ENCODE measurements at regions not wholly inside any gene's neighbourhood (a gene's known extent, or its start where the extent isn't known, plus 50 kb on each side); places are given as distances from the start of the nearest gene placed in this dataset.

- ChIA-PET CTCF (ENCODE audit: partially characterized antibody) (no interaction called here), POLR2A (ENCODE audit: partially characterized antibody) (no interaction called here)
Measured at GRCh38 chr7:113731571-113731970, 187.2 kb downstream of the PPP1R3A start.

DNA sequence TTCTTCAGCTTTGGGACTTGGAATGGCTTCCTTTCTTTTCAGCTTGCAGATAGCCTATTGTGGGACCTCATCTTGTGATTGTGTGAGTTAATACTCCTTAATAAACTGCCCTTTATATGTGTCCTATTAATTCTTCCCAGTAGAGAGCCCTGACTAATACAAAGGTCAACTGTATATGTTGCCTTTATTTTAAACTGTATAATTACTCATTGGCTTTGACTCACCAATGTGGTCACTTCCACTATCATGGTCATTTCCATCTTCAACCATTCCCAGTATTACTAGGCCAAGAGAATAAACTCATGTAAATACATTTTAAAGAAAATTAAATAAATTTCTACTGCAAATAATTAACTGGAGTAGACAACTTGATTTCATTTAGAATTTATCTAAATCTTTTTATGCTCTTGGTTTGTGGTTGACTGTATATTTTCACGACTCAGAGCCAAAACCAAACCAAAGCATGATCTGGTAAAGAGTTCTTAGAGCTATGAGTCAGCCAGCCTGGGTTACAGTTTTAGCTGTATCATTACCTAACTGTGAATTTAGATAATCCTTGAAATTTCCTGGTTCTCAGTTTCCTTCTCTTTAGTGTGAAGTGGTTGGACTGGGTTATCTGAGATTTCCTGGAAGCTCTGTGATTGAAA, 188.4 kb downstream of the PPP1R3A start:
- Histone ChIP-seq H3K9me3 (ENCODE audit: control insufficient read depth in 1 of 2, low read length in 2 of 2) (no peaks in the 10 kb centered on the region), H3K4me1 (ENCODE audit: insufficient read depth, low read length) (no peaks in the 10 kb centered on the region), H3K36me3 (ENCODE audit: insufficient read depth, low read length) (no peaks in the 10 kb centered on the region), H3K27ac (ENCODE audit: low read depth, low read length) (no peak overlapping the region), H3K4me3 (ENCODE audit: low read length in 2 of 2) (no peak overlapping the region), H3K27me3 (ENCODE audit: insufficient read depth, low read length) (no peaks in the 10 kb centered on the region)
- no peaks in the 10 kb centered on the region for H3K36me3 Mint-ChIP-seq
- intact Hi-C loops (cut with micrococcal nuclease) = no loop called here
- no peaks in the 10 kb centered on the region for H3K4me1 Mint-ChIP-seq
- no peak for DNase-seq
- H3K4me3 Mint-ChIP-seq = no peak overlapping the region
- H3K9me3 Mint-ChIP-seq = peaks cover 0 to 2% (median 0%) of the 10 kb centered on the region in 8 donors
- ChIA-PET POLR2A (ENCODE audit: partially characterized antibody) (no interaction called here), CTCF (ENCODE audit: partially characterized antibody) (no interaction called here)
- no peaks in the 10 kb centered on the region for H3K27me3 Mint-ChIP-seq
- no peak overlapping the region for H3K27ac Mint-ChIP-seq

More at GRCh38 chr7:113731571-113731970, 187.2 kb downstream of the PPP1R3A start:
- H3K27ac Mint-ChIP-seq = no peak overlapping the region
- no peak overlapping the region for H3K4me3 Mint-ChIP-seq
- intact Hi-C loops (cut with micrococcal nuclease) = no loop called here
- H3K9me3 ChIP-seq (ENCODE audit: control insufficient read depth in 1 of 2, low read length in 2 of 2) = no peaks in the 10 kb centered on the region
- H3K4me1 Mint-ChIP-seq = no peaks in the 10 kb centered on the region
- H3K4me3 ChIP-seq (ENCODE audit: low read length in 2 of 2) = no peak overlapping the region
- H3K4me1 ChIP-seq (ENCODE audit: insufficient read depth, low read length) = no peaks in the 10 kb centered on the region
- no peaks in the 10 kb centered on the region for H3K36me3 ChIP-seq (ENCODE audit: insufficient read depth, low read length)
- no peak for DNase-seq
- no peaks in the 10 kb centered on the region for H3K27me3 ChIP-seq (ENCODE audit: insufficient read depth, low read length)
- H3K36me3 Mint-ChIP-seq = no peaks in the 10 kb centered on the region
- H3K27ac ChIP-seq (ENCODE audit: low read depth, low read length) = no peak overlapping the region
- H3K27me3 Mint-ChIP-seq = no peaks in the 10 kb centered on the region
- peaks cover 0 to 2% (median 0%) of the 10 kb centered on the region in 8 donors for H3K9me3 Mint-ChIP-seq

DNA sequence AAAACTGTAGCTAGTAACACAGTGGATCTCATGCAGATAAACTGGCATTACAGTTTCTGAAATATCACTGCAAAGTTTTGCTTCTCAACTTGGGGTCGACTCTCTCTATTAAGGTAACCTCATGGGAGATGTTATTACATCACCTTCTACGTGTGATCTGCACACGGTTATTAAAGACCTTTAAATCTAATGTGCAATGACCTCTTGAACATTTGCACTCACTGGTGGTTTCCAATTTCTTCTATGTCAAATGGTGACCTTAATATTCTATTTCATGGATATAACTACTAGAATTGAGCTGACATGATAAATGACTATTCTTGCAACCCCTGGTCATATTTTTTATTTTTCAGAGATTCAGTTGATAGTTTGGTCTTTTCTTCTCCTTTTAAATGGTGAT, 191.3 kb downstream of the PPP1R3A start:
- no peak for DNase-seq
- Histone ChIP-seq H3K9me3 (ENCODE audit: control insufficient read depth in 1 of 2, low read length in 2 of 2) (no peaks in the 10 kb centered on the region), H3K27ac (ENCODE audit: low read depth, low read length) (no peak overlapping the region), H3K27me3 (ENCODE audit: insufficient read depth, low read length) (no peaks in the 10 kb centered on the region), H3K4me3 (ENCODE audit: low read length in 2 of 2) (no peak overlapping the region), H3K36me3 (ENCODE audit: insufficient read depth, low read length) (no peaks in the 10 kb centered on the region), H3K4me1 (ENCODE audit: insufficient read depth, low read length) (no peaks in the 10 kb centered on the region)
- no peak overlapping the region for H3K4me3 Mint-ChIP-seq
- H3K9me3 Mint-ChIP-seq = peaks cover 0 to 4% (median 0%) of the 10 kb centered on the region in 8 donors
- no peak overlapping the region for H3K27ac Mint-ChIP-seq
- H3K4me1 Mint-ChIP-seq = no peaks in the 10 kb centered on the region
- POLR2A ChIA-PET (ENCODE audit: partially characterized antibody) = no interaction called here
- intact Hi-C loops (cut with micrococcal nuclease) = no loop called here
- H3K27me3 Mint-ChIP-seq = no peaks in the 10 kb centered on the region
- CTCF ChIA-PET (ENCODE audit: partially characterized antibody) = interaction anchor here (1.1 kb wide), 1 partner anchor 18 kb away, joined by 3 read pairs; no protein-coding TSS in a partner anchor
- no peaks in the 10 kb centered on the region for H3K36me3 Mint-ChIP-seq

- no peak for DNase-seq
- Mint-ChIP-seq H3K27me3 (no peaks in the 10 kb centered on the region), H3K36me3 (no peaks in the 10 kb centered on the region), H3K4me3 (no peak overlapping the region), H3K4me1 (no peaks in the 10 kb centered on the region), H3K9me3 (peaks cover 0 to 4% (median 0%) of the 10 kb centered on the region in 8 donors), H3K27ac (no peak overlapping the region)
- no peak overlapping the region for H3K27ac ChIP-seq (ENCODE audit: low read depth, low read length)
- H3K4me1 ChIP-seq (ENCODE audit: insufficient read depth, low read length) = no peaks in the 10 kb centered on the region
- CTCF ChIA-PET (ENCODE audit: partially characterized antibody) = no interaction called here
- no peaks in the 10 kb centered on the region for H3K9me3 ChIP-seq (ENCODE audit: control insufficient read depth in 1 of 2, low read length in 2 of 2)
- POLR2A ChIA-PET (ENCODE audit: partially characterized antibody) = no interaction called here
- H3K36me3 ChIP-seq (ENCODE audit: insufficient read depth, low read length) = no peaks in the 10 kb centered on the region
- intact Hi-C loops (cut with micrococcal nuclease) = no loop called here
- H3K27me3 ChIP-seq (ENCODE audit: insufficient read depth, low read length) = no peaks in the 10 kb centered on the region
- no peak overlapping the region for H3K4me3 ChIP-seq (ENCODE audit: low read length in 2 of 2)
Measured at GRCh38 chr7:113722006-113722405, 196.8 kb downstream of the PPP1R3A start.

- no peaks in the 10 kb centered on the region for H3K4me1 ChIP-seq (ENCODE audit: insufficient read depth, low read length)
- H3K36me3 ChIP-seq (ENCODE audit: insufficient read depth, low read length) = no peaks in the 10 kb centered on the region
- Mint-ChIP-seq H3K27me3 (no peaks in the 10 kb centered on the region), H3K36me3 (no peaks in the 10 kb centered on the region), H3K4me3 (no peak overlapping the region), H3K27ac (no peak overlapping the region), H3K4me1 (no peaks in the 10 kb centered on the region), H3K9me3 (no peaks in the 10 kb centered on the region)
- H3K27me3 ChIP-seq (ENCODE audit: insufficient read depth, low read length) = no peaks in the 10 kb centered on the region
- ChIA-PET POLR2A (ENCODE audit: partially characterized antibody) (no interaction called here), CTCF (ENCODE audit: partially characterized antibody) (interaction anchor here (1.4 kb wide), 1 partner anchor 9 kb away, joined by 4 read pairs; no protein-coding TSS in a partner anchor)
- H3K9me3 ChIP-seq (ENCODE audit: control insufficient read depth in 1 of 2, low read length in 2 of 2) = no peaks in the 10 kb centered on the region
- H3K4me3 ChIP-seq (ENCODE audit: low read length in 2 of 2) = no peak overlapping the region
- no peak for DNase-seq
- intact Hi-C loops (cut with micrococcal nuclease) = no loop called here
- no peak overlapping the region for H3K27ac ChIP-seq (ENCODE audit: low read depth, low read length)
Measured at GRCh38 chr7:113717739-113718138, 201.1 kb downstream of the PPP1R3A start.

DNA sequence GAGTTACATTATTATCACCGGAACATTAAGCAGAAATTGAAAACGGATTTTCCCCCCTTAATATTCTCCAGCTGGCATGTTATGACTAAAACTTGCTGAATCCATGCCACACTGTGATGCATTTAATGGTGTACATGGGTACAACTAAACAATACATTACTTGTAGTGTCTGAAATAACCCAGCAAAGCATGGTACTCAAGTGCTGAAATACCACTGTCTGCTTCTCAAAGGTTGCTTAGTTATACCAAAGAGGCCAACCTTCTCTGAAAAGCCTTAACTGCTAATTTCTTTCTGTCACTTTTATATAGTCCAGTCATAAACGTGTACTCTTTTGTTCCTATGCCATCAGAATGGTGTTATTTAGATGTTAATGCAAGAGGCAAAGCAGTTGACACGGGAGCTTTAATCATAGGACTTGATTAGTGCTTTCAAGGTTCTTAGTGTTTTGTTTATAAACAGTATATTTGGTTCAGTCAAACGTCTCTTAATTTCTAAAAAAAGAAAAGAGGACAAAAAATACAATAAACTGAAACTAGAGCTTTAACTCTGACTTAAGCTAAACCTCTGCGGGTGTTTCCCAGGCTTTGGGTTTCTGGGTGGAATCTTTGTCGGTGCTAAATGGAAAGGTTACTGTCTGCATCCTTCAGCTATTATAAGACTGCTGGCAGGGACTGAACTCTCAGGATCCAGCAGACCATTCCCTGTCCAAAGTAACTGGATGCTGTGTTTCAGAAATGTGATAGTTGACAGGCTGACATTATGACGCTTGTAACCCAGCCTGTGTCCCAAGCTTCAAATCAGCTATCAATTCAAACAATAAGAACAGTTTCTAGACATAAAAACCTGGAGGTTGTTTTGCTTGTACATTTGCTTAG, 202.6 kb downstream of the PPP1R3A start:
- no peaks in the 10 kb centered on the region for H3K36me3 Mint-ChIP-seq
- H3K4me1 Mint-ChIP-seq = no peaks in the 10 kb centered on the region
- Histone ChIP-seq H3K4me3 (ENCODE audit: low read length in 2 of 2) (no peak overlapping the region), H3K36me3 (ENCODE audit: insufficient read depth, low read length) (no peaks in the 10 kb centered on the region), H3K4me1 (ENCODE audit: insufficient read depth, low read length) (no peaks in the 10 kb centered on the region), H3K9me3 (ENCODE audit: control insufficient read depth in 1 of 2, low read length in 2 of 2) (no peaks in the 10 kb centered on the region), H3K27ac (ENCODE audit: low read depth, low read length) (no peak overlapping the region), H3K27me3 (ENCODE audit: insufficient read depth, low read length) (no peaks in the 10 kb centered on the region)
- POLR2A ChIA-PET (ENCODE audit: partially characterized antibody) = no interaction called here
- no peak for DNase-seq
- H3K4me3 Mint-ChIP-seq = no peak overlapping the region
- H3K27ac Mint-ChIP-seq = no peak overlapping the region
- CTCF ChIA-PET (ENCODE audit: partially characterized antibody) = interaction anchor here (1.4 to 1.5 kb wide), 2 partner anchors 7 to 10 kb away, joined by 3 to 4 read pairs; no protein-coding TSS in a partner anchor
- H3K27me3 Mint-ChIP-seq = no peaks in the 10 kb centered on the region
- intact Hi-C loops (cut with micrococcal nuclease) = no loop called here
- no peaks in the 10 kb centered on the region for H3K9me3 Mint-ChIP-seq

- H3K4me1 ChIP-seq (ENCODE audit: insufficient read depth, low read length) = no peaks in the 10 kb centered on the region
- POLR2A ChIA-PET (ENCODE audit: partially characterized antibody) = no interaction called here
- no peaks in the 10 kb centered on the region for H3K36me3 Mint-ChIP-seq
- H3K27me3 ChIP-seq (ENCODE audit: insufficient read depth, low read length) = no peaks in the 10 kb centered on the region
- DNase-seq = no peak
- H3K4me3 ChIP-seq (ENCODE audit: low read length in 2 of 2) = no peak overlapping the region
- H3K4me3 Mint-ChIP-seq = no peak overlapping the region
- H3K27ac Mint-ChIP-seq = no peak overlapping the region
- no peaks in the 10 kb centered on the region for H3K4me1 Mint-ChIP-seq
- H3K9me3 Mint-ChIP-seq = no peaks in the 10 kb centered on the region
- no peak overlapping the region for H3K27ac ChIP-seq (ENCODE audit: low read depth, low read length)
- intact Hi-C loops (cut with micrococcal nuclease) = no loop called here
- CTCF ChIA-PET (ENCODE audit: partially characterized antibody) = interaction anchor here (1.3 kb wide), 1 partner anchor 9 kb away, joined by 3 read pairs; no protein-coding TSS in a partner anchor
- H3K9me3 ChIP-seq (ENCODE audit: control insufficient read depth in 1 of 2, low read length in 2 of 2) = no peaks in the 10 kb centered on the region
- H3K27me3 Mint-ChIP-seq = peaks cover 0 to under 1% of the 10 kb centered on the region in 2 donors
- no peaks in the 10 kb centered on the region for H3K36me3 ChIP-seq (ENCODE audit: insufficient read depth, low read length)
Measured at GRCh38 chr7:113715262-113715661, 203.5 kb downstream of the PPP1R3A start.

All from CD4-positive, alpha-beta memory T cell (primary cell).